ENCODE measurements at regions not wholly inside any gene's neighbourhood (a gene's known extent, or its start where the extent isn't known, plus 50 kb on each side); places are given as distances from the start of the nearest gene placed in this dataset.

DNA sequence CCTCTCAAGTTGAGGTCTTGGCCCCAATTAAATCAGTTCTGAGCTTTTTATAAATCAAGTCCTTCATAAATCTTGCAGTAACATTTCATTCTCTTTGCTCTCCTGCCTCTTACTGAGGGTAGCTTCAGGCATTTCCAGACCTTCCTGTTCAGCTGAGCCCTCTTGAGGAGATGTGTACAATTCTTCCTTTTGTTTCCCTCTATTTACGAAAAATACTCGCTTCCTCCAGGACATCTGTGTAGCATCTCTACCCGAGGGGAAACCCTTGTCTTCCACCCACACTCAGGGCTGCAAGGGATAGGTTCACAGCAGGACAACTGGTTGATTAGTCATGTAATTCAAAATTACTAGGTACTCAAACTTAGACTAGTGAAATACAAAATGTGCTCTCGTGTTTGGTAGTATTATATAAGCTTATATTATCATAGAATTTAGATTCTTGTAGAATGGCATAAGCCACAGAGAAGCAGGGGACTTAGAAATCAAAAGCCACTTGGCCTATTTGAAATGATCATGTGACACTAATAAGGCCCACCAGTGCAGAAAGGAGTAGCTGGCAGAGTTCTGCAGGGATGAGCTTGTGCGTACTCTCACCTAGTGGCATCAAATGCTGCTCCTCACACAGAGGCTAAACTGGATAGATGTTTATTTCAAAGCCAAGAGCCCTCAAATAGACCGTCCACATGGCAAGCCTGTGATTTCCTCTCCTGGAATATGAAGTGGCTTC is 126.7 kb downstream of the GDAP2 start:
- no peaks in the 10 kb centered on the region for H3K9me3 Mint-ChIP-seq

DNA sequence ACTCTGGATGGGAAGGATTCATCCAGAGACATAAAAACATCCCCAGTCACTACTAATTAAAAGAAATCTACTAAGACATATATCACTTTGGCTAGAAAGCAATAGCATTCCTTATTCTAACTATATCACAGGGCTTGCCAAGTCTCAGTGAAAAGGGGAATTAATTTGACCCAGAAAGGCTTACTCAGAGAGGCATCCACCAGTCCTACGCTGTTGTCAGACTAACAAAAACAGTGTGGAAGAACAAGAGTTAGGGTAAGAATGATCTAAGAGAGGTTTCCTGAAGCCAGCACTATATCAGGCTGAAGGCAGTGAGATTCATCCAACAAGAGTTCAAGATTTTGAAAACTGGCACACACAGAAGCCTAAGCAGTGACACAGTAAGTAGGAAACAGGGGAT is 126.1 kb downstream of the GDAP2 start:
- H3K9me3 Mint-ChIP-seq, result no peaks in the 10 kb centered on the region
- no peak overlapping the region for H3K4me3 Mint-ChIP-seq
- peaks cover 15% of the 10 kb centered on the region for H3K27me3 Mint-ChIP-seq (ENCODE audit: insufficient read depth)
- DNase-seq (ENCODE audit: low spot score), result no peak
- H3K27ac Mint-ChIP-seq, result no peak overlapping the region
- intact Hi-C loops (cut with micrococcal nuclease), result no loop called here
- no peaks in the 10 kb centered on the region for H3K36me3 Mint-ChIP-seq (ENCODE audit: low read depth)
- H3K4me1 Mint-ChIP-seq (ENCODE audit: low read depth), result no peaks in the 10 kb centered on the region

More for the DNA sequence above, 126.7 kb downstream of the GDAP2 start:
- Mint-ChIP-seq H3K27me3 (ENCODE audit: insufficient read depth) (peaks cover 12% of the 10 kb centered on the region), H3K36me3 (ENCODE audit: low read depth) (no peaks in the 10 kb centered on the region), H3K27ac (no peak overlapping the region), H3K4me1 (ENCODE audit: low read depth) (no peaks in the 10 kb centered on the region), H3K4me3 (no peak overlapping the region)
- intact Hi-C loops (cut with micrococcal nuclease), result no loop called here
- no peak for DNase-seq (ENCODE audit: low spot score)

DNA sequence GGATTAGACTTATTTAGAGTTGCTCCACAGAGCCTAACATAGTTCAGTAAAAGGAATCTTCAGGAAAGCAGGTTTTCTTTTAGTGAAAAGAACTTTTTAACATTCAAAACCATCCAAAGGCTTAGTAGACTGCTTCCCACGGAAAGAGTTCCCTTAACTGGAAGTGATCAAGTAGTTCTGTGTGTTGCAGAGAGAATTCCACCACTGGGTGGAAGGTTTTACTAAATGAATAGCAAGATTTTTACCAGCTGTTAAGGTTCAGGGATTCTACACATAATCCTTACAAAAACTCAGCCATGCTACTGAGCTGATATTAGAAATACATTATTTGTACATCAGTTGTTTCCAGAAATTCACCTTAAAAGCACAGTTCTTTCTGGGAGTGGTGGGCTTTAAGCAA is 119.7 kb downstream of the GDAP2 start:
- H3K4me3 Mint-ChIP-seq, result no peak overlapping the region
- no peak for DNase-seq (ENCODE audit: low spot score)
- H3K27me3 Mint-ChIP-seq (ENCODE audit: insufficient read depth), result peaks cover 9% of the 10 kb centered on the region
- H3K36me3 Mint-ChIP-seq (ENCODE audit: low read depth), result no peaks in the 10 kb centered on the region
- intact Hi-C loops (cut with micrococcal nuclease), result no loop called here
- H3K27ac Mint-ChIP-seq, result no peak overlapping the region
- no peaks in the 10 kb centered on the region for H3K4me1 Mint-ChIP-seq (ENCODE audit: low read depth)
- H3K9me3 Mint-ChIP-seq, result no peaks in the 10 kb centered on the region

- Mint-ChIP-seq H3K9me3 (no peaks in the 10 kb centered on the region), H3K36me3 (ENCODE audit: low read depth) (no peaks in the 10 kb centered on the region), H3K27ac (no peak overlapping the region), H3K4me1 (ENCODE audit: low read depth) (no peaks in the 10 kb centered on the region), H3K27me3 (ENCODE audit: insufficient read depth) (peaks cover 9% of the 10 kb centered on the region), H3K4me3 (no peak overlapping the region)
- intact Hi-C loops (cut with micrococcal nuclease), result no loop called here
- no peak for DNase-seq (ENCODE audit: low spot score)
Observed at GRCh38 chr1:117810553-117810952, 118.9 kb downstream of the GDAP2 start.

- no peaks in the 10 kb centered on the region for H3K36me3 Mint-ChIP-seq (ENCODE audit: low read depth)
- H3K4me3 Mint-ChIP-seq, result no peak overlapping the region
- H3K9me3 Mint-ChIP-seq, result no peaks in the 10 kb centered on the region
- intact Hi-C loops (cut with micrococcal nuclease), result no loop called here
- H3K27ac Mint-ChIP-seq, result no peak overlapping the region
- H3K27me3 Mint-ChIP-seq (ENCODE audit: insufficient read depth), result peaks cover 3% of the 10 kb centered on the region
- DNase-seq (ENCODE audit: low spot score), result no peak
- no peaks in the 10 kb centered on the region for H3K4me1 Mint-ChIP-seq (ENCODE audit: low read depth)
Observed at GRCh38 chr1:117812869-117813511, 116.4 kb downstream of the GDAP2 start.
